Small intestine (tissue), 7 donors: ENCODE measurements at regions not wholly inside any gene's neighbourhood (a gene's known extent, or its start where the extent isn't known, plus 50 kb on each side); places are given as distances from the start of the nearest gene placed in this dataset.

Source experiments
- DNase-seq, 2 donors: peaks; one replicate each; pipeline versions ENCODE4 v3.0.0 to v3.0.0-alpha.2; 2013
- FAIRE-seq: peaks from 2 replicates; lab custom pipeline; 2012; peaks lifted over from hg19 to GRCh38; lab: Jason Lieb, UNC
- H3K27ac ChIP-seq, 3 donors: one replicate each; pipeline ENCODE4 v1.5.1; 2013; ENCODE audit warnings: low read length in 2 of 3, mild to moderate bottlenecking in 2 of 3, control low read depth in 1 of 3, inconsistent platforms in 1 of 3, low read depth in 1 of 3, moderate library complexity in 1 of 3
- H3K27me3 ChIP-seq, 3 donors: one replicate each; pipeline ENCODE4 v1.6.1; 2013; ENCODE audit warnings: low read length in 3 of 3, inconsistent platforms in 1 of 3; ENCODE audit not compliant: control insufficient read depth in 3 of 3, insufficient read depth in 3 of 3
- H3K36me3 ChIP-seq, 3 donors: one replicate each; pipeline ENCODE4 v1.6.1; 2013; ENCODE audit warnings: low read length in 3 of 3, inconsistent platforms in 1 of 3, low read depth in 1 of 3, mild to moderate bottlenecking in 1 of 3, moderate library complexity in 1 of 3; ENCODE audit not compliant: control insufficient read depth in 3 of 3, insufficient read depth in 2 of 3
- H3K4me1 ChIP-seq, 3 donors: one replicate each; pipeline ENCODE4 v1.6.1; 2013; ENCODE audit warnings: low read length in 2 of 3, inconsistent platforms in 1 of 3, low read depth in 1 of 3, mild to moderate bottlenecking in 1 of 3, moderate library complexity in 1 of 3; ENCODE audit not compliant: control insufficient read depth in 3 of 3, insufficient read depth in 2 of 3
- H3K4me3 ChIP-seq, 3 donors: one replicate each; pipeline ENCODE4 v1.5.1; 2013; ENCODE audit warnings: low read length in 3 of 3, control low read depth in 1 of 3, inconsistent platforms in 1 of 3, low read depth in 1 of 3, mild to moderate bottlenecking in 1 of 3, moderate library complexity in 1 of 3
- H3K9me3 ChIP-seq, 2 donors: one replicate each; pipeline ENCODE4 v1.6.1; 2013; ENCODE audit warnings: low read depth in 1 of 2, low read length in 1 of 2; ENCODE audit not compliant: control insufficient read depth in 2 of 2, insufficient read depth in 1 of 2
- WGBS, 3 donors: extraction: QIAGEN DNeasy Blood & Tissue Kit; methylation state at CpG; one replicate each; pipeline ENCODE4 v1.1.7; 2013; 5-methylcytosine and 5-hydroxymethylcytosine counted together
- donor health status: healthy with polysubstance abuse.
- donor health status: control.
- donor health status: control.
- donor health status: Bipolar disorder and iron deficiency.
- donor health status: healthy.

- H3K4me1 ChIP-seq, result no peaks in the 10 kb centered on the region
- no peak overlapping the region for H3K27ac ChIP-seq
- no peak overlapping the region for H3K4me3 ChIP-seq
- FAIRE-seq (no peak), DNase-seq (no peak)
- H3K27me3 ChIP-seq, result no peaks in the 10 kb centered on the region
- WGBS, 3 donors, result 55 to 81% (median 79%) methylated on average over 7 of the region's 7 CpGs
- H3K9me3 ChIP-seq, result no peaks in the 10 kb centered on the region
- H3K36me3 ChIP-seq, result no peaks in the 10 kb centered on the region
Observed at GRCh38 chr5:153404747-153405146, 85.7 kb upstream of the GRIA1 start.

GRCh38 chr5:153421676-153422075 lies 68.8 kb upstream of the GRIA1 start:
- no peaks in the 10 kb centered on the region for H3K4me1 ChIP-seq
- H3K9me3 ChIP-seq, result no peaks in the 10 kb centered on the region
- no peaks in the 10 kb centered on the region for H3K36me3 ChIP-seq
- H3K27me3 ChIP-seq, result no peaks in the 10 kb centered on the region
- FAIRE-seq (no peak), DNase-seq (peak in 1 of 2 donors; percentile 18)
- H3K4me3 ChIP-seq, result no peak overlapping the region
- no peak overlapping the region for H3K27ac ChIP-seq

- WGBS, 3 donors, result 14 to 24% (median 20%) methylated on average over 1 of the region's 1 CpG
- Histone ChIP-seq H3K36me3 (no peaks in the 10 kb centered on the region), H3K4me3 (no peak overlapping the region), H3K9me3 (no peaks in the 10 kb centered on the region), H3K27me3 (no peaks in the 10 kb centered on the region), H3K27ac (no peak overlapping the region), H3K4me1 (no peaks in the 10 kb centered on the region)
- DNase-seq, result no peak
- no peak for FAIRE-seq
Observed at GRCh38 chr5:153425914-153426313, 64.6 kb upstream of the GRIA1 start.

- Histone ChIP-seq H3K9me3 (no peaks in the 10 kb centered on the region), H3K27ac (no peak overlapping the region), H3K4me3 (no peak overlapping the region), H3K27me3 (no peaks in the 10 kb centered on the region), H3K4me1 (no peaks in the 10 kb centered on the region), H3K36me3 (no peaks in the 10 kb centered on the region)
- 74 to 91% (median 86%) methylated on average over 1 of the region's 1 CpG for WGBS, 3 donors
- FAIRE-seq, result no peak
- no peak for DNase-seq
Observed at GRCh38 chr5:153429761-153430380, 60.6 kb upstream of the GRIA1 start.

GRCh38 chr5:153432583-153432982 lies 57.9 kb upstream of the GRIA1 start:
- Histone ChIP-seq H3K36me3 (no peaks in the 10 kb centered on the region), H3K4me3 (no peak overlapping the region), H3K9me3 (no peaks in the 10 kb centered on the region), H3K27ac (no peak overlapping the region), H3K27me3 (no peaks in the 10 kb centered on the region), H3K4me1 (no peaks in the 10 kb centered on the region)
- DNase-seq (no peak), FAIRE-seq (no peak)
- WGBS, 3 donors, result 61 to 64% (median 64%) methylated on average over 3 of the region's 3 CpGs

- DNase-seq (no peak), FAIRE-seq (no peak)
- Histone ChIP-seq H3K9me3 (no peaks in the 10 kb centered on the region), H3K27me3 (no peaks in the 10 kb centered on the region), H3K27ac (no peak overlapping the region), H3K4me3 (no peak overlapping the region), H3K36me3 (no peaks in the 10 kb centered on the region), H3K4me1 (no peaks in the 10 kb centered on the region)
Observed at GRCh38 chr5:153437251-153437650, 53.2 kb upstream of the GRIA1 start.

GRCh38 chr5:153439130-153439529 lies 51.3 kb upstream of the GRIA1 start:
- FAIRE-seq (no peak), DNase-seq (no peak)
- Histone ChIP-seq H3K9me3 (no peaks in the 10 kb centered on the region), H3K4me1 (no peaks in the 10 kb centered on the region), H3K27ac (no peak overlapping the region), H3K36me3 (no peaks in the 10 kb centered on the region), H3K27me3 (no peaks in the 10 kb centered on the region), H3K4me3 (no peak overlapping the region)
